Tibial nerve (tissue), 3 donors: ENCODE measurements at regions not wholly inside any gene's neighbourhood (a gene's known extent, or its start where the extent isn't known, plus 50 kb on each side); places are given as distances from the start of the nearest gene placed in this dataset.

Source experiments
- CTCF ChIP-seq, 5 experiments: fragments of 200-600 bp in 3 of 5; fragments of 450-650 bp in 2 of 5; sonication (generic) in 3 of 5; IDR thresholded peaks; one replicate each; pipeline ENCODE4 v1.5.1; 2016 to 2019; ENCODE audit warnings: antibody characterized with exemption in 5 of 5, mild to moderate bottlenecking in 3 of 5, moderate library complexity in 2 of 5
- POLR2A ChIP-seq, 2 donors: fragments of 450-650 bp; IDR thresholded peaks; one replicate each; pipeline ENCODE4 v1.6.1; 2017; ENCODE audit warnings: antibody characterized with exemption in 2 of 2, mild to moderate bottlenecking in 2 of 2, moderate library complexity in 2 of 2

- no peak for TF ChIP-seq CTCF (IDR thresholded peaks at IDR 0.05)
- no peak for TF ChIP-seq POLR2A (IDR thresholded peaks at IDR 0.05)
These were observed 289.8 kb upstream of the ANO3 start for GRCh38 chr11:26042113-26042512.
